Muscle of arm (tissue), 1 donor: ENCODE measurements at regions not wholly inside any gene's neighbourhood (a gene's known extent, or its start where the extent isn't known, plus 50 kb on each side); places are given as distances from the start of the nearest gene placed in this dataset.

Experiments
- DNase-seq: peaks from one replicate; pipeline ENCODE4 v3.0.0-alpha.2; 2013

DNA sequence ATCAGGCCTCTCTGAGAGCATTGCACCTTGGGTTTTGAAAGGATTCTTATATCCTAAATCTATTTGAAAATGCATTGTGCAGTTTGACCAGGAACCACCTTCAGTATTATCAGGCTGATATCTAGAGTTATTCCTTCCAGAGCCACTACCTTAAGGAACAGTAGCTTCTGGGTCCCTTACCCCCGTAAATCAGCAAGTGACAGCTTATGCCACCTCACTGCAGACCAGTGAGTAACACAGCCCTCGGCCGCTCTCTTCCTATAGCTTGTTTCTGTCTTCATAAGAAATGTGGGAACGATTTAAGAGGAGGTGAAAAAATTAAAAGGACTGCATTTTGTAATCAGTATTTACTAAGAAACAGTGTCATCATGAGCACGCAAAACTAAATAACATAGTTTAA lies 584.2 kb downstream of the GALR1 start:
- no peak for DNase-seq

DNA sequence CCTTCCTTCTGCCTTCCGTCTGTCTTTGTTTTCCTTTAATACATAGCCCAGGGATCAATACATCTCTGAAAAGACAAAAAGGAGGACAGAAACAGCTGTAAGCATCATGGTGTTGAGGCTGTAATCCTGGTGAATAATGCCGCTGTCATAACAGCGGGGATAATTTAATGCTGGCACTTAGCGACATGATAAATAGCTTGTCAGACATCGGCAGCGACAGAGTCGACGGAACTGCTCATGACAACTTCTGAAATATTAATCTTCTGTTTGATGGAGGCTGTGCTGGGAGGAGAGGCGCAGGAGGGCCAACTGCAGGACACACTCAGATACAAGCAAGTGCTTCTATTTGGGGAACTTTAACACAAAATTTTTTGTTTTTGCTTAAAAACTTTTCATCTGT lies 602.2 kb downstream of the GALR1 start:
- DNase-seq, result no peak

DNA sequence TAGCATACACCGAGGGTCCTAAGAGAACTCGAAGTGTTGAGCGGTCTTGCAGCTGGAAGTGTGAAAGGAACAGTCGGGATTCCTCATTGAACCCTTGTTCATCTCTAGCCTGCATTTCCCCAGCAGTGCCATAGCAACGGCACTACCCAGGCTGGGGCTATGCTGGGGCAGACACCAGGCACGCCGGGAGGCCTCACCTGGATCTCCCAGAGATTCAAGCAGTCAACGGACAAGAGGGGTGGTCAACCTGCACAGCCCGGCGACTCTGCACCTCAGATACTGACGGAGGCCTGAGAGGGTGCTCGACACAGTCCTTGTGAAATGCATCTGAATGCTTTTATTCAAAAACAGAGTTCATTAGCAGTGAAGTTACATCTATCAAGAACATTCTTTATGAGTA lies 604.2 kb downstream of the GALR1 start:
- DNase-seq, result no peak

DNA sequence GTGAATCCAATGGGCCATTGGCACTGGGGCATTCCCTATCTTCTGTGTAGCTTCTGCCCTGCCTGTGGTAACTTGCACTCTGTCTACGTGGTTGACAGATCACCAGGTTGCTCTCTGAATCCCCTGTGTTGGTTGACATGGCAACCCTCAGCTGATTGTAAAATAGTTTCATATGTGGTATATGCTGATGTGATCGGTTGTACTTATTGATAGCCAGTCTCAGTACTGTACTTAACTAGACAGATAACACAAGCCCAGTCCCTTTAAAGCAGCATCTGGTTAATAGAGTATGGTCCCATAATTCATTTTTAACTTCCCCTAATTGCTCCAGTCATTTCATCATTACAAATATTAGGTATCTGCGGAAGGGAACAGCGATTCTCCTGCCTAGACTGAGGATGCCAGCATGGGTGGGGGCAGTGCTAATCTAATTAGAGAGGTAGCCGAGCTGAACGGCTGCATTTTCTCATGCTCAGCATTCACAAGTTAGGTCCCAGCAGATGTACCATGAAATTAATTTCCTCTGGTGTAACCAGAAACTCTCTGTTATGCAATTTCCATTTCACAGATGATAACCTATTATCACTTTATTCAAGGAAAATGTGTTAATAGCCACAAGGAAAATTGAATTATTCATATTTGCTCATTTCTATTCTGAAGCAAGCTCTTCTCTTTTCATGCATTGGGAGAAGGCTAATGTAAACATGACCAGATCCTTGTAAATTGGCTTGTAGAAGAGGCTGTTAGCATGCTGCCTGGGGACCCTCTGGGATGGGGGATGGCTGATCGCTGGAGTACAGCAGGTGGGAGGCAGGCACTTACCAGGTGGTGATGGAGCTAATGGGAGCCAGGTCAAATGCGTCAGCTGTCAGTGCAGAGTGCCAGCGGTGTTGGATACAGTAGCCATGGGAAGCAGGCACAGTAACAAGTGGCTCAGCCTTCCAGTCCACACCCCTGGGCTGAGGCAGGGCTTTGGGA lies 608.3 kb downstream of the GALR1 start:
- DNase-seq, result peak; percentile 12

DNA sequence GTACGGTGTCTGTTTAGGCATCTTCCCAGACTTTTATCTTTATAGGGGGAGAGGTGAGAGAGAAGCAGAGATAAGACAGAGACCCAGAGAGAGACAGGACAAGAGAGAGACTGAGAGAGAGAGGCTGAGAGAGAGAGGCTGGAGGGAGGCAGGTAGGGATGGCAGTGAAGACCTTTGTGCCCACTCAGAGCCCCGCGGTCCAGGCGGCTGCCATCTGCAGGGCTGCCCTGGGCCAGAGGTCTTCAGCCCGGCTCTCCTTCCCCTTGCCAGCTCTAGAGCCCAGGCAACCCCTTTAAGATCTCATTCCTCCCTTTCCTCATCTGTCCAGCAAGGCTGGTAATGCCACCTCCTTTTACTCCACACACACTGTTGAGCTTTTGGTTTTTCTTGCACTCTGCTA lies 610.0 kb downstream of the GALR1 start:
- no peak for DNase-seq

DNA sequence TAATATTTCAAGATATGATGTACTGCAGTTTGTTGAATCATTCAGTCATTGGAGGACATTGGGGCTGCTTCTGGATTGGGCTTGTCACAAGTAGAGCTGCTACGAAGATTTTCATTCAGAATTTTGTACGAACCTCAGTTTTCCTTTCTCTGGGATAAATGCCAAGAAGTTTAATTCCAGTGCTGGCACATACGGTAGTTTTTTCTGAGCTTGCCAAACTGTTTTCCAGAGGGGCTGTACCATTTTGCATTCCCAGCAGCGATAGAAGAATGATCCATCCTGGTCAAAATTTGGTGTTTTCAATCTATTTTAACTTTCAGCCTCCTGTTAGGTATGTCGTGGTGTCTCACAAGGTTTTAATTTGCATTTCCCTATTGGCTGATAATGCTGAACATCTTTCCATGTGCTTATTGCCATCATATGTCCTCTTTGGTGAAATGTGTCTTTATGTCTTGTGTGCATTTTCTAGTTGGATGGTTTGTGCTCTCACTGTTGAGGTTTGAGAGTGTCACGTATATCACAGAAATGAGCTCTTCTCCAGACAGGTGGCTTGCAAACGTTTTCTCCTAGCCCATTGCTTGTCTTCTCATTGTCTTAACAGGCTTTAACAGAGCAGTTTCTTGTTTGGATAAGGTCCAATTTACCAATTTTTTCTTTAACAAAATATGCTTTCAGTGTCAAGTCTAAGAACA lies 612.6 kb downstream of the GALR1 start:
- no peak for DNase-seq

DNA sequence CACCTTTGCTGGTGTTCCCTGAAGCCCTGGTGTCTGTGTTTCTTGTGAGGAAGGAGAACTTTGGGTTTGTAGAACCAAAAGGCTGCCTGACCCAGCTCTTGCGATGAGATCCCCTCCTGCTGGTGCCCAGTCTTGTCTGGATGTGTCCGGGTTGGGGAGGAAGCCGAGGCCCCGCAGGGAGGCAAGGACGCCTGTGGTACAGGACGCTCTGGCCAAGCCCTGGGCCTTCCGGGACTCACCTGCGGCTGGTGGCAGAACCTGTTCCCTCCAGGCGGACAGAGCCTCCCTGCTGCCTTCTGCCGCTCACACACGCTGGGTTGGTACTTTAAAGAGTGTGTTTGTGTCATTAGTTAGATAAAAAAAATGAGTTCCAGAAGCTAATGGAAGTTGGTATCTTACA lies 616.2 kb downstream of the GALR1 start:
- DNase-seq, result no peak

DNA sequence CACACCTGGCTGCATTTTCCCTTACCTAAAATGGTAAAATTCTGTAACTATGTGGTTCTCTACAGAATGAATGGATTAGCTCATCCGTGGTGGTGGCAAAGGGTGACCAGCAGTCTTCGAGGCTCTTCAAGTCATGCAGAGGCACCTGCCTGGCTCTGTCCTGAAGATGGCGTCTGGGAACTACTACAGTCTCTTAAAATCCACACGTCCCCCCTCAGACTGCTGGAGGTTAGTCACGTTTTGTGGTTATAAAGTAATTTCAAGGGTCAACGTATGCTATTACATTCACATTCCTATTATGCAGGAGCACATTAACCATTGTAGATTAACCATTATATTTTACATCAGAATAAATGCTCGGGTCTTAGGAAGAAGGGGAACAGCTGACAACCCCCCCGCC lies 616.7 kb downstream of the GALR1 start:
- no peak for DNase-seq

DNA sequence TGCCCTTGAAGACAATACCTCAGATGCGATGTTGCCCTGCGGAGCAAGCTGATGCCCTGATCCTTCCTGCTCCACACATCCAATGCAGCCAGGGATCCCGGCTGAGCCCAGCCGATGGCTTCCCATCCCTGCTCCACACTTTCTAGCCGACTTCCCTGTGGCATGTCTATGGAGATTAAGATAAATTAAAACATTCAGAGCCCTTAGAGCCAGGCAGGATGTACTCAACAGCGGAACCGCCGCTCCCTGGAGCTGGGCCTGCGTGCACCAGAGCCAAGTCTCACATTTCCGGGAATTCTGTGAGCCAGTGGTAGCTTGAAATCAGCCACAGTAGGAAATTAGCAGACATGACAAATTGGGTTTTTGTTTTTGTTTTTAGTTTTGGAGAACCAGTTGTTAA lies 620.6 kb downstream of the GALR1 start:
- peak; percentile 16 for DNase-seq

DNA sequence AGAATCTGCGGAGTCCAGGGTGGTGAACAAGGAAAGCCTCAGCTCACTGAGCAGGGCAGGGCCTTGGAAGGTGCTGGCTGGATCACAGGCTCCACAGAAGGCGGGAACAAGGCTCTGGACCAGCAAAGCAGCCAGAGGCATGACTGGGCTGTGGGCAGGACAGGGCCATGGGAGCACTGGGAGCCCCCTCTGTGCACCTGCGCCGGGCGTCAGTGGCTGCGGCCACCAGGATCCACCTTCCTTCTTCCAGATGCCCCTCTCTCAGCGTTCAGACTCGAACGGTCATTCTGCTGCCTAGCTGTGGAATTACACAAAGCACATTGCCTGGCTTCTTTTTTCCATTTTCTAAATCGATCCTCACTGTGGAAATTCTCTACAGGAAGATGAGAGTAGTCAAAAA lies 621.2 kb downstream of the GALR1 start:
- no peak for DNase-seq

DNA sequence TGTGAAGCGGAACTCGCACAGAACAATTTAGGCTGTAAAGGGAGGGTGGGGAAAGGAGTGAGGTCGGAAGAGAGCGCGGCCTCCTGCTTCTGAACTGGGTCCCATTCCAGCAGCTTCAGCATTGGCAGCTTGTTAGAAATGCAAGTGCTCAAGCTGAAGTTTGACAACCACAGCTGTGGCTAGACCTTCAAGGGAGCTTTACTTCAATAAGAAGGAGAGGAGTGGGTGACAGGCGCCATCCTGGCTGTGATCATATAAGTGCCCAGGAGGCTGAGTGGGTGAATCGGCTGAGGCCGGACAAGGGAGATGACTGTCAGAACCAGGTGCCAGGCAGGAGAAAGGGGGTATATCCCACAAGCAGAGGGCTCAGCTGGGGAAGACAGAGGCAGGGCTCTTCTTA lies 622.5 kb downstream of the GALR1 start:
- no peak for DNase-seq

DNA sequence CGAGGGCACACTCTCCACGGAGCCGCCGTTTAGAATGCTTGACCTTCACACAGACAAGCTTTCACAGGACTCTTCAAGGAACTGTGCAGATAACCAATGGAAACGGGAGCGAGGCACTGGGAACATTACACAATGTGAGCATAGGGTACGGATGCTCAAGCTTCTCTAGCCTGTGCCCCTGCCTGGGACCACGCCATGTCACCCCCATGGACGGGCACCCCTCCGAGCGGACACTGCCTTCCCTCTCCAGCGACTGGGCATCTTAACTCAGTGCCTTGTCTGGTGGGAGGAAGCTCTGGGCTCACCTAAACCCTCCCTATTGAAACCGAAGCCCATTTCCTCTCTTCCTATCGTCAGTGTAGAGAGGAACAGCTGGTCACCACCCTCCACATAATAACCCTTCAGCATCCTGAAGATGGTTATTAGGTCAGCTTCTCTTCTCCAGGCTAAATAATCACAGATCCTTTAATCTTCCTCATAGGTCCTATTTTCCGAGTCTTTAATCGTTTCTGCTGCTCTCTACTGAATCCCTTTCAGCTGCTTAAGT lies 626.7 kb downstream of the GALR1 start:
- no peak for DNase-seq

DNA sequence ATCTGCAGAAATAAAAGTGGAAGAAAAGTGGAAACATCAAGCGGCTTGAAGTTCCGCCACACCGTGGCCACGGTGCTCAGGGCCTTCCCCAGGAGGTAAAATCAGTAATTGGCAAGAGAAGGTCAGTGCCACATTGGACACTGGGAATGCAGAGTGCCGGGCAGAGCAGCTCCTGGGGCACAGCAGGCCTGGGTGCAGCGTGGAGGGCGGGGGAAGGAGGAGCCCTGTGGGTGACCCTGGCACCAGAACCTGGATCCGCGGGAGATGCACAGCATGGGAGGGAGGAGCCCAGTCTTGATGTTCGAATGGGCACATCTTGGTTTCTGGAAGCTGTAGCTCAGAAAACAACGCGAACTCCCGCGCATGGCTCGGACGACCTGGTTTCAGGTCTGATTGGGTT lies 630.2 kb downstream of the GALR1 start:
- DNase-seq, result no peak

DNA sequence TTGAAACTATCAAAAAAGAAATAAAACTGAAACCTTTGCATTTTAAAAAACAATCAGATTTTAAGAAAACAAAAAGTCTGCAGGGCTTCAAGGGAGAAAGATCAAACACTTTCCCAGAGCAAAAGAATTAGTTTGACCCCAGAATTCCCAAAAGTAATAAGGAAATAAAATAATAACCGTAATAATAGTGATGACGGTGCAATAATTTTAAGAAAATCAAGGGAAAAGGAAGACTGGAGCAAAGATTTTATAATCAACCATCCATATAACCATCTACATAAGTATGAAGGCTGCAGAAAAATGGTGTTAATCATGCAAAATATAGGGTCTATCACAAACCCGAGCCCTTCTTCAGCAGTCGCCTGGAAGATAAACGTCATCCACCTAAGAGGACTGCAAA lies 634.8 kb downstream of the GALR1 start:
- no peak for DNase-seq

DNA sequence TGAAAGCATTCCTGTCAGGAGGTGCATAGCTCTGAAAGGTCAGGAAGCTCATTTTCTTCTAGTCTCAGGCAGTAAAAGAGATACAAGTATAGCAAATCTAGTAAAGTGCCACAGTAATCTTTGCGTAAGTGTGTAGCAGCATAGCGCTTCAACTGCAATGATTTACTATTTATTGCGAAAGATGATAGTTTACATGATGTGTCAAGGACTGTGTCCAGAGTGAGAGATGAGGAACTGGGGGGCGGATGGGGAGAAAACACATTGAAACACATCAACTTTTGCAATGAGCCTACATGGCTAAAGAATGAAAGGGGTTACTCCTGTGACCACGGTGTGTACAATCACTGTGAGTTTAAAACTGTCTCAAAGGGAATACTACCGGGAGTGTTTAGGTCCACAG lies 644.4 kb downstream of the GALR1 start:
- DNase-seq, result no peak

DNA sequence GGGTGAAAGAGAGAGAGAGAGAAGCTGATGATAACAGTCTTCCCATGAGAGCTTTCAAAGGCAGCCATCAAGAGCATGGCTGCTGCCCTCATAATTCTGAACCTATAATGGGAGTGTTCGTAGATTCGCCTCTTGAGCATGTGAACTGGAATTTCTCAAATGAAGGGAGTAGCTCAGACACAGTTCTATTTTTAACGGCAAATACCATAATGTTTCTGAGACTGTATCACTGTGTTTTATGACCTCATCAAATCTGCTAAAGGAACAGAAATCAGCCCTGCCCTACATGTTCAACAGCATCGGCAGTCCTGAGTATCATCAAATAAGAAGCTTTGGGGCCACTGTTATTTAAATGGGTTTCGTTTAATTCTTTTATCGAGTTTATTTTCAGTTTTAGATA lies 645.6 kb downstream of the GALR1 start:
- DNase-seq, result no peak

DNA sequence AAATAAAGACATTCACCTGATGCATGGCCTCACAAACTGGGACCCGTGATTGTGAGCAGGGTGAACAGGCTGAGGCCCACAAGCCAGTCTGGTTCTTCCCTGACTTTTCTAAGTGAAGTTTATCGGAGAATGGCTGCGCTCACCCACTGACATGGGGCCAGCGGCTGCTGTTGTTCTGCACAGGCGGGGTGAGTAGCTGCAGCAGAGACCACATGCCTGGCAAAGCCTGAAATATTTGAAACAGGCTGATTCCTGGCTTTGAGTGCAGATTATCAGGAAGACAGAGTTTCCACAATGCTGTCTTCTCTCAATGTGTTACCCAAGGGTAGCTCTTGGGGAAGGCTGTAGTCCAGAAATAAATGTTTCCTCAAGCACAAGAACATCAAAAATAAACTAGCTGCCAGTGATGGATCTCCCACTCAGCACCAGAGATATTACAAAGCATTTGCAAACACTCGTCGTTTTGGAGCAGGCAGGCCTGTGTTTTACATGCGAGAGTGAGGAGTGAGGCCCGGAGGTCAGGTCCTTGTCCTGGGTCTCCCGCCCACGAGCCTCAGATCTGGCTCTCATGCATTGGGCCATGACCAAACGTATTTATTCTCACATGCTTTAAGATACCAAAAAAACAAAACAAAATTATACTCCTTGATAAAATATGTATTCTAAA lies 647.1 kb downstream of the GALR1 start:
- no peak for DNase-seq

DNA sequence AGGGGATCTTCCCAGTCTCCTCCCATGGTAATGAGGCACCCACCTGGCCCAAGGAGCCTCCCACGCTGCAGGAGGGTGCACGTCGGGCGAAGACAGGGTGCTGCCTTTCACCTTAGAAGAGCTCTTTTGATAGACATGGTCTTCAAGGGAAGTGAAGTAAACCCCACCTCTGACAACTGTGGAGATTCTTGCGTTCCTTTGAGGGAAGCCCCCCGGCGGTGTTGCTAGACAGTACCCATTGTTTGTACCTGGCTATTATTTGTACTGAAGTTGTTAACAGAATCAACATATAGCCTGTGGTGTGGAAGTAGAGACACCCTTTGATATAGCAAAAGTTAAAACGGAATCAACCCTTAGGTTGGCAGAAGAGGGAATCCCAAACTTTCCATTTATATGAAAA lies 648.0 kb downstream of the GALR1 start:
- no peak for DNase-seq

DNA sequence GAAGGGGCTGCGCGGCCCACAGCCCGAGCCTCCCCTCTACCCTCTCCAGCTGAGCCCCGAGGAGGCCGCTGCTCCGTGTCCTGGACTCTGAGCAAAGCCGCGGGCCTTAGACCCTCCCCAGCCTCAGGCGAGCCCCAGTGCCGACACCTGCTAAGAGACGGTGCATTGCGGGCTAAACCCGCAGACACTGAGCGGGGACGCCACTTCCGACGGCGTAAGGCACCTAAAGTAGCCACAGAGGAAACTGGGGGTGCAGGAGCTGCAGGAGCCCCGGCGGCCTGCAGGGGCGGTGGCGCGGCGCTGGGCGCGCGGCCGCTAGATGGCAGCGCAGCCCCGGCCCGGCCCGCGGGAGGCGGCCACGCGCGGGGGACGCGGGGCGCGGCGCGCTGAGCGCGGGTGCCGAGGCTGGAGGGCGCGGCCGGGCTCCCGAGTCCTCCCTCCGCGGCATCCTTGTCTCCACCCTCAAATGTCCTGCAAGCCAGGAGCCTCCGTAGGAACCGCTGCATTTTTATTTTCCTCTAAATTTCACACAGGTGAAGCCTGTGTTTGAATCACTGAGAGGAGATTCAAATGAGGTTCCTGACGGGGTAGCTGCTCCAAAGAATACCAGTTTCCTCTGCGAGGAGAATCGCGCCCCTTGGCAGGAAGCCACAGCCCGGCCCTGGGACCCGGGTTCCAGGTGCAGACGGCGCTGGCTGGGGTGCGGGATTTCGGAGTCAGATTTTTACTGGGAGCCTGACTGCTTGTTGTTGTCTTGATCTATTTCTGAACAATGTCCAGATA lies 650.5 kb downstream of the GALR1 start:
- peak; percentile 15 for DNase-seq

DNA sequence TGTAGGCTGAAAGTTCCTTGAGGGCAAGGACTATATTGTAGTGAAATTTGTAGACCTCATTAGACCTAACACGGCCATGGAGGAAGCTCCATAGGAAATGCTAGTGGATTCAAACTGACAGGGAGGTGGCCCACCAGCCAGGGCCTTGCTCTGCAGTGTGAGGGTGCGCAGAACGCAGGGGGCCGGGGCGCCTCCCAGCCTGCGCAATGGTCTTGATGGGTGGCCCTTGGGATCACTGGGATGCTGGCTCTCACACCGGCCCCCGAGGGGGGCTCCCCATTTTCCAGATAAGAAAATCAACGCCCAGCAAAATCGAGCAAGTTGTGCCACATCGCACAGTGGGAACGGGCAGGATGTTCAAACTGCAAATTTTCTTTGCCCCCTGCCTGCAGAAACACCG lies 655.4 kb downstream of the GALR1 start:
- no peak for DNase-seq

DNA sequence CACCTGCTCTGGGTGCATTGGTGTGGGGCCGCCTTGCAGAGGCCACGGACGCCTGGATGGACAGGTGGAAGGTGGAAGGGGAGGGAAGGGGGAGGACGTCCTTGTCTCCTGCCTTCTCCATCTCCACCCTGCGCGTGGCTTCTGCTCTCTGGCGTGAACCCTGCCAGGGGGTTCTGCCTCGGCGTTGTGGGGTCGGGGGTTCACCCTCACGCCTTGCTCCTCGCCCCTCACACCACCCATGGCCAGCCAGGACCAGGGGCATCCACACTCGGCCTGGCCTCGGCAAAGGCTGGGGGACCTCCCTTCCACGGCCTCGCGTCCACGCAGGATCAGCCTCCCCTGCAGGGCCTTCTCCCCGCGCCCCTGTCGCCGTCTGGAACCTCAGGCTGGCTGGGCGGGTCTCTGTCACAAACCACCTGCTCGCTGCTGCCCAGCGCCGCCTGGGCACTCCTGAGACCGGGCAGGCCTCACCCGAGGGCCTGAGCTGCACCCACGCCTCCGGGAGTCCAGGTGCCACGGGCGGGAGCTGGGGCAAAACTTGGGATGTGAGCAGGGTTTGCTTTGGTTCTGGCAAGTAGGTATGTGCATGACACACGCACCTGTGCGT lies 655.9 kb downstream of the GALR1 start:
- no peak for DNase-seq
